Esophagus squamous epithelium (tissue), 5 donors: ENCODE measurements at regions not wholly inside any gene's neighbourhood (a gene's known extent, or its start where the extent isn't known, plus 50 kb on each side); places are given as distances from the start of the nearest gene placed in this dataset.

Source experiments
- DNase-seq: peaks from one replicate; lab custom pipeline; 2025; lab: John Stamatoyannopoulos, UW
- H3K27ac ChIP-seq, 4 donors: fragments of 200-600 bp; sonication (generic); one replicate each; pipeline ENCODE4 v1.5.1; 2016 to 2019; ENCODE audit warnings: mild to moderate bottlenecking in 1 of 4
- H3K27me3 ChIP-seq, 4 donors: fragments of 200-600 bp; sonication (generic); 1 replicate in 3 of 4; 2 replicates in 1 of 4; pipeline versions ENCODE4 v1.5.1 to v1.6.0; 2017 to 2021; ENCODE audit warnings: antibody characterized with exemption in 1 of 4
- H3K36me3 ChIP-seq, 3 donors: fragments of 200-600 bp; sonication (generic); one replicate each; pipeline ENCODE4 v1.5.1; 2016 to 2019
- H3K4me1 ChIP-seq, 3 donors: fragments of 200-600 bp; sonication (generic); one replicate each; pipeline ENCODE4 v1.5.1; 2017 to 2019
- H3K4me3 ChIP-seq, 4 donors: fragments of 200-600 bp; sonication (generic); 1 replicate in 3 of 4; 2 replicates in 1 of 4; pipeline ENCODE4 v1.5.1; 2016 to 2019; ENCODE audit warnings: mild to moderate bottlenecking in 2 of 4, moderate library complexity in 1 of 4
- H3K9me3 ChIP-seq, 3 donors: fragments of 200-600 bp; sonication (generic); one replicate each; pipeline ENCODE4 v1.5.1; 2016 to 2019
- POLR2A ChIP-seq, 4 donors: fragments of 450-650 bp; IDR thresholded peaks; one replicate each; pipeline ENCODE4 v1.6.1; 2017; ENCODE audit warnings: antibody characterized with exemption in 4 of 4, mild to moderate bottlenecking in 4 of 4, moderate library complexity in 3 of 4
- WGBS, 2 donors: methylation state at CpG; one replicate each; pipeline ENCODE4 v1.1.5; 2018; 5-methylcytosine and 5-hydroxymethylcytosine counted together
- intact Hi-C: fragments of 100-400 bp; cut with DNase I; formaldehyde crosslinking; loops from one replicate; pipeline ENCODE4 v1.15.0; 2022
- TF ChIP-seq, protein P1 (sequence below), 6 experiments: fragments of 450-650 bp in 4 of 6; fragments of 200-600 bp in 2 of 6; sonication (generic) in 2 of 6; IDR thresholded peaks; one replicate each; pipeline ENCODE4 v1.5.1; 2016 to 2019; ENCODE audit warnings: antibody characterized with exemption in 6 of 6, mild to moderate bottlenecking in 4 of 6, moderate library complexity in 4 of 6
- donor health status: DM: yes; HTN: yes; CAD: no.

DNA sequence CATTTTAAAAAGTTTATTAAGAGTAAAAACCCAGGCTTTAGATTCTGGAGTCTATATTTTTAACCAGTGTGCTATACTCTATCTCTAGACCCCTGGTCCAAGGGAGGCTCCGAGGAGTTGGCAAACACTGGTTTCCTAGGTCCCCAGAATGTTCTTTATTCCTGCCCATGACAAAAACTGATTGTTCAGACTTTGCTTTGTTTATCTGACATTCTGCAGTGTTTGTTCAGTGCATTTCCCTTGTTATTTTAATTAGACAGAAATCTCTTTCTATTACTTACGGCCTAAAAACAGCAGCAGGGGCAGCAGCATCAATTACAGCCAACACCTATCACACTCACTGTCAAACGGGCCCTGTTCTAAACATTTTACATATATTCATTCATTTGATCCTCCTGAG lies 2011.6 kb upstream of the WWC1 start:
- Histone ChIP-seq H3K36me3 (no peaks in the 10 kb centered on the region), H3K9me3 (no peaks in the 10 kb centered on the region), H3K27me3 (no peaks in the 10 kb centered on the region), H3K27ac (no peak overlapping the region), H3K4me3 (no peak overlapping the region), H3K4me1 (no peaks in the 10 kb centered on the region)
- TF ChIP-seq POLR2A (IDR thresholded peaks at IDR 0.05), result no peak
- TF ChIP-seq, protein P1, sequence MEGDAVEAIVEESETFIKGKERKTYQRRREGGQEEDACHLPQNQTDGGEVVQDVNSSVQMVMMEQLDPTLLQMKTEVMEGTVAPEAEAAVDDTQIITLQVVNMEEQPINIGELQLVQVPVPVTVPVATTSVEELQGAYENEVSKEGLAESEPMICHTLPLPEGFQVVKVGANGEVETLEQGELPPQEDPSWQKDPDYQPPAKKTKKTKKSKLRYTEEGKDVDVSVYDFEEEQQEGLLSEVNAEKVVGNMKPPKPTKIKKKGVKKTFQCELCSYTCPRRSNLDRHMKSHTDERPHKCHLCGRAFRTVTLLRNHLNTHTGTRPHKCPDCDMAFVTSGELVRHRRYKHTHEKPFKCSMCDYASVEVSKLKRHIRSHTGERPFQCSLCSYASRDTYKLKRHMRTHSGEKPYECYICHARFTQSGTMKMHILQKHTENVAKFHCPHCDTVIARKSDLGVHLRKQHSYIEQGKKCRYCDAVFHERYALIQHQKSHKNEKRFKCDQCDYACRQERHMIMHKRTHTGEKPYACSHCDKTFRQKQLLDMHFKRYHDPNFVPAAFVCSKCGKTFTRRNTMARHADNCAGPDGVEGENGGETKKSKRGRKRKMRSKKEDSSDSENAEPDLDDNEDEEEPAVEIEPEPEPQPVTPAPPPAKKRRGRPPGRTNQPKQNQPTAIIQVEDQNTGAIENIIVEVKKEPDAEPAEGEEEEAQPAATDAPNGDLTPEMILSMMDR (IDR thresholded peaks at IDR 0.05), result no peak
- WGBS, 2 donors, result 45 to 58% methylated on average over 3 of the region's 3 CpGs
- intact Hi-C loops, result no loop called here
- no peak for DNase-seq

DNA sequence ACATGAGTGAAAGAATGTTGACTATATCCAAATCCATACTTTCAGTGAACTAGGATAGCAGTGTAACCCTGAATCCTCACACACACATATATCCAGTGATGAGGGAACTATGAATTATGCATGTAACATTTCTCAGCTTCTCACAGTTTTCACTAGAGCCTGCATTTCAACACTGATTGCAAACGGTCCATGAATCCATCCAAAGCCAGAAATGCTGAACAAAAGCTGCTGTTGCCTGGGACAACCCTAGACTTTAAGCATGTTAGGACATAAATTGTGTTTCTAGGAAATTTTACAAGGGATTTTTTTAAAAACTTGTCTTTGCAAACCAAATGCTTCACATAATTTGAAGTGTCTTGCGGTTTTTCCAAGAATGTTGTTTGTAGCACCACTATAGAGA lies 2010.0 kb upstream of the WWC1 start:
- Histone ChIP-seq H3K27me3 (no peaks in the 10 kb centered on the region), H3K4me3 (no peak overlapping the region), H3K9me3 (no peaks in the 10 kb centered on the region), H3K27ac (no peak overlapping the region), H3K4me1 (no peaks in the 10 kb centered on the region), H3K36me3 (no peaks in the 10 kb centered on the region)
- intact Hi-C loops, result no loop called here
- WGBS, 2 donors, result 42 to 48% methylated on average over 2 of the region's 2 CpGs
- no peak for DNase-seq
- TF ChIP-seq, protein P1 (IDR thresholded peaks at IDR 0.05), result no peak
- no peak for TF ChIP-seq POLR2A (IDR thresholded peaks at IDR 0.05)

DNA sequence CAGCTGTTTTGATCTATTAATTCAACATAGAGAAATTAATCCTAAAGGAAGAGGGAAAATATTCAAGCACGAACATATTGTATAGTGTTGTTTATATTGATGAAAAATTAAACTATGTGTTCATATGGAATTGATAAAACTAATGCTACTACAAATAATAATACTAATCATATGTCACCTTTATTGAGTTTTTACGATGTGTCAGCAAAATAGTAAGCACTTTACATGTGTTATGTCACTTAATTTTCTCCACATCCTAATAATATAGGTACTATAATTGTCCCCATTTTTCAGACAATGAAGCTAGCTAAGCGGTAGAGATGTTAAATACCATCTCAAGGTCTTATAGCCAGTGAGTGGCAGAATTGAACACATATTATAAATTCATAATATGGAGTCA lies 2008.5 kb upstream of the WWC1 start:
- no peak for TF ChIP-seq POLR2A (IDR thresholded peaks at IDR 0.05)
- TF ChIP-seq, protein P1 (IDR thresholded peaks at IDR 0.05), result no peak
- Histone ChIP-seq H3K36me3 (no peaks in the 10 kb centered on the region), H3K9me3 (no peaks in the 10 kb centered on the region), H3K4me1 (no peaks in the 10 kb centered on the region), H3K27ac (no peak overlapping the region), H3K27me3 (no peaks in the 10 kb centered on the region), H3K4me3 (no peak overlapping the region)
- no peak for DNase-seq
- intact Hi-C loops, result no loop called here
- 70 to 75% methylated on average over 3 of the region's 3 CpGs for WGBS, 2 donors

DNA sequence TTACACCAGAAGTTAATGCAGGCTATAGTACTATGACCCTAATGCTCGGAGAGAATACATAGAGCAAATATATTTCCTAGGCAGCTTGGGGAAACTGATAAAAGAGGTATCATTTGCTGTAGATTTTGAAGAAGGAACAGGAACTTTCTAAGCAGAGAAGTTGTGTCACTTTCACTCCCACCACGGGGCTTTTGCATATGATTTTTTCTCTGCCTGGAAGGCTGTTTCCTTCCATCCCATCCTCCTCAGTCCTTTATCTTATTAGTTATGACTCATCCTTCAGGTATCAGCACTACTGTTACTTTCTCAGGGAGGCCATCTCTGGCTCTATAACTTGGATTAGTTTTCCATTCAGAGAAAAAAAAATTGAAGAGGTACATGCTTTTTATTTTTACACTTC lies 2006.1 kb upstream of the WWC1 start:
- no peak overlapping the region for H3K4me3 ChIP-seq
- H3K4me1 ChIP-seq, result no peaks in the 10 kb centered on the region
- no peaks in the 10 kb centered on the region for H3K9me3 ChIP-seq
- H3K27me3 ChIP-seq, result no peaks in the 10 kb centered on the region
- TF ChIP-seq, protein P1 (IDR thresholded peaks at IDR 0.05), result no peak
- TF ChIP-seq POLR2A (IDR thresholded peaks at IDR 0.05), result no peak
- intact Hi-C loops, result no loop called here
- WGBS, 2 donors, result 47 to 55% methylated on average over 2 of the region's 2 CpGs
- H3K36me3 ChIP-seq, result no peaks in the 10 kb centered on the region
- DNase-seq, result no peak
- no peak overlapping the region for H3K27ac ChIP-seq

DNA sequence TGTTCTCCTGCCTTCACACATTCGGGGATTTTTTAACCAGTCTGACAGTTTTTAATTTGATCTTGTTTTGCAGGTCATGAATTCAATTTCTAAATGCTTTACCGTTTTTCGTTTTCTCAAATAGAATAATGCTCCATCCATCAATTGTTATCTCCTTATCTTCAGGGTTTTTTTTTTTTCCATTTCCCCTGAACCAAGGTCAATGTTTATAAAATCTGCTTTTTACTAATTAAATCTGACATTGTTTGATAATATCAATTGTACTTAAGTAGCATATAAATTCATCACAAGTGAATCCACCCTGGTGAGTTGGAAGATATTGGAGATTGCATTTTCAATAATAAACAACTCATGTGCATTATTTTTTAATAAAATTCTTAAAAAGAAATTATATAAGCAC lies 2004.6 kb upstream of the WWC1 start:
- Histone ChIP-seq H3K36me3 (no peaks in the 10 kb centered on the region), H3K9me3 (no peaks in the 10 kb centered on the region), H3K27ac (no peak overlapping the region), H3K4me3 (no peak overlapping the region), H3K27me3 (no peaks in the 10 kb centered on the region), H3K4me1 (no peaks in the 10 kb centered on the region)
- DNase-seq, result no peak
- 52 to 68% methylated on average over 3 of the region's 3 CpGs for WGBS, 2 donors
- intact Hi-C loops, result no loop called here
- TF ChIP-seq, protein P1 (IDR thresholded peaks at IDR 0.05), result no peak
- TF ChIP-seq POLR2A (IDR thresholded peaks at IDR 0.05), result no peak
